IMR-90 (cell line): ENCODE measurements at regions not wholly inside any gene's neighbourhood (a gene's known extent, or its start where the extent isn't known, plus 50 kb on each side); places are given as distances from the start of the nearest gene placed in this dataset.
A peak's percentile ranks its signal among the peaks of the same experiment; 100 is the strongest.

Source experiments
- ATAC-seq: fragments of 200-7000 bp; cut with Tn5 transposase; 2 replicates; pipeline ENCODE4 v1.9.1; 2020; ENCODE audit warnings: low read depth, mild to moderate bottlenecking, moderate library complexity
- BruUV-seq: library from RNA; stranded (reverse); fragments of 400-500 nt; replicated peaks from 2 replicates; lab custom pipeline; 2021; lab: Mats Ljungman, UMichigan
- CTCF ChIA-PET: fragments of 300-600 bp; formaldehyde crosslinking; extraction: SDS; loops from one replicate; lab custom pipeline; 2021; ENCODE audit warnings: antibody characterized with exemption; lab: Yijun Ruan, JAX
- POLR2A ChIA-PET: fragments of 300-600 bp; sonication (Branson Sonifier 250); formaldehyde crosslinking; loops from one replicate; lab custom pipeline; 2022; ENCODE audit warnings: antibody characterized with exemption; ENCODE audit not compliant: unreplicated experiment; lab: Charles Lee
- DNase-seq: peaks from one replicate; pipeline ENCODE4 v3.0.0; 2013
- H2AFZ ChIP-seq: replicated peaks from 2 replicates; pipeline ENCODE3; 2013; ENCODE audit warnings: low read length, mild to moderate bottlenecking; ENCODE audit not compliant: poor library complexity
- H2AK5ac ChIP-seq: 2 replicates; pipeline ENCODE4 v1.6.1; 2013; ENCODE audit warnings: low read depth, low read length, inconsistent platforms
- H2AK9ac ChIP-seq: replicated peaks from 2 replicates; pipeline ENCODE3; 2013; ENCODE audit warnings: mild to moderate bottlenecking, low read depth, low read length, moderate library complexity; ENCODE audit not compliant: poor library complexity
- H2BK120ac ChIP-seq: 2 replicates; pipeline ENCODE4 v1.6.1; 2013; ENCODE audit warnings: low read depth, low read length, inconsistent platforms
- H2BK15ac ChIP-seq: 3 replicates; pipeline ENCODE4 v1.6.1; 2013; ENCODE audit warnings: low read depth, low read length, inconsistent platforms
- H2BK20ac ChIP-seq: 2 replicates; pipeline ENCODE4 v1.6.1; 2013; ENCODE audit warnings: low read depth, mild to moderate bottlenecking, inconsistent platforms, low read length, moderate library complexity
- H2BK5ac ChIP-seq: 2 replicates; pipeline ENCODE4 v1.6.1; 2013; ENCODE audit warnings: mild to moderate bottlenecking, low read depth, low read length, inconsistent platforms; ENCODE audit not compliant: poor library complexity, severe bottlenecking
- H3K14ac ChIP-seq: replicated peaks from 2 replicates; pipeline ENCODE4 v1.6.1; 2013; ENCODE audit warnings: low read depth, low read length, inconsistent platforms
- H3K18ac ChIP-seq: 2 replicates; pipeline ENCODE4 v1.6.1; 2013; ENCODE audit warnings: low read depth, low read length, control low read depth
- H3K23ac ChIP-seq: 2 replicates; pipeline ENCODE4 v1.6.1; 2013; ENCODE audit warnings: low read depth, low read length, inconsistent platforms
- H3K27ac ChIP-seq: 2 replicates; pipeline ENCODE4 v1.5.1; 2013; ENCODE audit warnings: mild to moderate bottlenecking, control low read depth, low read length; ENCODE audit not compliant: insufficient read depth
- H3K27me3 ChIP-seq: 2 replicates; pipeline ENCODE4 v1.6.1; 2013; ENCODE audit warnings: low read length; ENCODE audit not compliant: control insufficient read depth, insufficient read depth
- H3K36me3 ChIP-seq: 2 replicates; pipeline ENCODE4 v1.6.1; 2013; ENCODE audit warnings: low read length, mixed read lengths; ENCODE audit not compliant: control insufficient read depth, insufficient read depth
- H3K4ac ChIP-seq: 2 replicates; pipeline ENCODE4 v1.6.1; 2013; ENCODE audit warnings: low read depth, low read length, inconsistent platforms
- H3K4me1 ChIP-seq: 2 replicates; pipeline ENCODE4 v1.6.1; 2013; ENCODE audit warnings: low read length, mixed read lengths; ENCODE audit not compliant: control insufficient read depth, insufficient read depth
- H3K4me2 ChIP-seq: 2 replicates; pipeline ENCODE4 v1.6.1; 2013; ENCODE audit warnings: low read depth, mild to moderate bottlenecking, control low read depth, low read length, moderate library complexity
- H3K4me3 ChIP-seq: 2 replicates; pipeline ENCODE4 v1.5.1; 2013; ENCODE audit warnings: low read depth, mild to moderate bottlenecking, control low read depth, low read length, moderate library complexity; ENCODE audit not compliant: insufficient read depth
- H3K56ac ChIP-seq: 2 replicates; pipeline ENCODE4 v1.6.1; 2013; ENCODE audit warnings: low read length, inconsistent platforms; ENCODE audit not compliant: insufficient read depth; ENCODE audit errors: extremely low read depth
- H3K79me1 ChIP-seq, 2 experiments: 2 replicates each; pipeline ENCODE4 v1.6.1; 2013; ENCODE audit warnings: low read length in 2 of 2, inconsistent platforms in 1 of 2, low read depth in 1 of 2
- H3K9ac ChIP-seq: 2 replicates; pipeline ENCODE4 v1.6.1; 2013; ENCODE audit warnings: low read depth, low read length, control low read depth
- H3K9me1 ChIP-seq: 2 replicates; pipeline ENCODE4 v1.6.1; 2013; ENCODE audit warnings: low read length, inconsistent platforms; ENCODE audit not compliant: insufficient read depth
- H3K9me3 ChIP-seq: 2 replicates; pipeline ENCODE4 v1.6.1; 2013; ENCODE audit warnings: low read length; ENCODE audit not compliant: control insufficient read depth, insufficient read depth
- H4K20me1 ChIP-seq: 2 replicates; pipeline ENCODE4 v1.6.1; 2013; ENCODE audit warnings: low read length, inconsistent platforms; ENCODE audit not compliant: insufficient read depth
- H4K5ac ChIP-seq: 2 replicates; pipeline ENCODE4 v1.6.1; 2013; ENCODE audit warnings: mild to moderate bottlenecking, low read depth, low read length, control low read depth
- H4K8ac ChIP-seq, 2 experiments: 2 replicates each; pipeline ENCODE4 v1.6.1; 2013; ENCODE audit warnings: low read depth in 2 of 2, low read length in 2 of 2, control low read depth in 1 of 2, inconsistent platforms in 1 of 2
- H4K91ac ChIP-seq: 2 replicates; pipeline ENCODE4 v1.6.1; 2013; ENCODE audit warnings: low read depth, low read length, inconsistent platforms; ENCODE audit not compliant: insufficient read depth
- BHLHE40 ChIP-seq: fragments of 150-350 bp; IDR thresholded peaks from 2 replicates; pipeline ENCODE4 v1.6.1; 2016; ENCODE audit warnings: mild to moderate bottlenecking, low read depth, low read length
- CEBPB ChIP-seq: IDR thresholded peaks from 2 replicates; pipeline ENCODE4 v1.6.1; 2012; ENCODE audit warnings: low read depth, low read length, improper control_type of control experiment
- CHD1 ChIP-seq: IDR thresholded peaks from 2 replicates; pipeline ENCODE4 v1.6.1; 2012; ENCODE audit warnings: low read depth, low read length, improper control_type of control experiment
- CTCF ChIP-seq: conservative IDR thresholded peaks from 2 replicates; pipeline ENCODE4 v1.5.1; 2012; ENCODE audit warnings: mild to moderate bottlenecking, low read depth, low read length, improper control_type of control experiment
- ELK1 ChIP-seq: fragments of 150-350 bp; IDR thresholded peaks from 2 replicates; pipeline ENCODE4 v1.6.1; 2016; ENCODE audit warnings: low read depth, mild to moderate bottlenecking, low read length, moderate library complexity, borderline replicate concordance
- FOS ChIP-seq: fragments of 150-350 bp; IDR thresholded peaks from 2 replicates; pipeline ENCODE4 v1.6.1; 2016; ENCODE audit warnings: low read depth, low read length
- MAFK ChIP-seq: IDR thresholded peaks from 2 replicates; pipeline ENCODE4 v1.6.1; 2012; ENCODE audit warnings: low read depth, low read length, improper control_type of control experiment
- MAZ ChIP-seq: IDR thresholded peaks from 2 replicates; pipeline ENCODE4 v1.6.1; 2012; ENCODE audit warnings: low read depth, mild to moderate bottlenecking, low read length, improper control_type of control experiment, moderate library complexity, borderline replicate concordance
- MXI1 ChIP-seq: IDR thresholded peaks from 2 replicates; pipeline ENCODE4 v1.6.1; 2012; ENCODE audit warnings: low read depth, mild to moderate bottlenecking, low read length, moderate library complexity, borderline replicate concordance
- NFE2L2 ChIP-seq: fragments of 150-350 bp; IDR thresholded peaks from 2 replicates; pipeline ENCODE4 v1.6.1; 2016; ENCODE audit warnings: low read depth, mild to moderate bottlenecking, low read length
- RAD21 ChIP-seq: IDR thresholded peaks from 2 replicates; pipeline ENCODE4 v1.6.1; 2012; ENCODE audit warnings: low read length, improper control_type of control experiment
- RCOR1 ChIP-seq: IDR thresholded peaks from 2 replicates; pipeline ENCODE4 v1.6.1; 2012; ENCODE audit warnings: mild to moderate bottlenecking, low read length, improper control_type of control experiment; ENCODE audit not compliant: insufficient replicate concordance
- RFX5 ChIP-seq: IDR thresholded peaks from 2 replicates; pipeline ENCODE4 v1.8.0; 2012; ENCODE audit warnings: low read depth, mild to moderate bottlenecking, low read length, moderate library complexity
- SMC3 ChIP-seq: fragments of 150-350 bp; IDR thresholded peaks from 2 replicates; pipeline ENCODE4 v1.6.1; 2016; ENCODE audit warnings: low read depth, mild to moderate bottlenecking, antibody characterized with exemption, low read length, moderate library complexity
- USF2 ChIP-seq: fragments of 150-350 bp; IDR thresholded peaks from 2 replicates; pipeline ENCODE4 v1.6.1; 2017; ENCODE audit warnings: mild to moderate bottlenecking, antibody characterized with exemption, low read length, low read depth
- WGBS, 2 experiments: methylation state at CpG; one replicate each; pipeline versions ENCODE4 v1.1.5 to v1.1.7; 2013; ENCODE audit warnings: missing lambda C conversion rate in 2 of 2; ENCODE audit not compliant: insufficient read length in 1 of 2; ENCODE audit errors: extremely low coverage in 2 of 2; 5-methylcytosine and 5-hydroxymethylcytosine counted together
- dilution Hi-C: fragments of 300-500 bp; cut with HindIII; formaldehyde crosslinking; loops from one replicate; pipeline ENCODE4 v1.14.3; 2018; ENCODE audit warnings: low sequenced_read_pairs; ENCODE audit not compliant: unreplicated experiment
- in situ Hi-C: fragments of 300-500 bp; cut with MboI; formaldehyde crosslinking; loops from 3 replicates; pipeline ENCODE4 v1.14.3; 2019; ENCODE audit warnings: low sequenced_read_pairs, inconsistent platforms, mixed read lengths
- intact Hi-C: fragments of 100-400 bp; cut with micrococcal nuclease; formaldehyde crosslinking; loops from 2 replicates; pipeline ENCODE4 v1.10.0; 2022

- Histone ChIP-seq H3K27me3 (peaks cover 19% of the 10 kb centered on the region), H3K4me3 (no peak overlapping the region), H3K36me3 (no peaks in the 10 kb centered on the region), H3K9ac (no peak overlapping the region), H2BK20ac (no peak overlapping the region), H2BK15ac (no peak overlapping the region), H2AK9ac (no peak overlapping the region), H2AFZ (no peak overlapping the region), H4K91ac (0 out of 2 replicates have a peak overlapping the region, but pooled peaks have one; percentile 6), H3K18ac (peak overlapping the region; percentile 46; the same call in 1 of the 2 replicates), H3K4me1 (peaks cover 5% of the 10 kb centered on the region), H4K5ac (no peak overlapping the region), H4K20me1 (no peaks in the 10 kb centered on the region), H3K79me1 (no peaks in the 10 kb centered on the region), H2BK5ac (no peak overlapping the region), H2AK5ac (no peak overlapping the region; the same call in 1 of the 2 replicates), H3K23ac (no peak overlapping the region), H2BK120ac (no peak overlapping the region), H4K8ac (no peak overlapping the region; a peak in 1 of 4 replicates), H3K9me1 (peaks cover 3% of the 10 kb centered on the region; the same call in 1 of the 2 replicates), H3K9me3 (no peaks in the 10 kb centered on the region), H3K14ac (no peak overlapping the region), H3K4ac (0 out of 2 replicates have a peak overlapping the region, but pooled peaks have one; percentile 10), H3K56ac (no peak overlapping the region), H3K27ac (no peak overlapping the region), H3K4me2 (no peak overlapping the region)
- dilution Hi-C loops (no loop called here), intact Hi-C loops (no loop called here), in situ Hi-C loops (no loop called here)
- TF ChIP-seq MAFK, result no peak
- no peak for TF ChIP-seq RFX5
- no peak for TF ChIP-seq FOS
- TF ChIP-seq CHD1, result no peak
- no peak for TF ChIP-seq CEBPB
- no peak for TF ChIP-seq NFE2L2
- TF ChIP-seq MXI1, result no peak
- TF ChIP-seq CTCF, result no peak
- TF ChIP-seq SMC3, result no peak
- no peak for TF ChIP-seq RAD21
- no peak for TF ChIP-seq BHLHE40
- TF ChIP-seq MAZ, result no peak
- TF ChIP-seq ELK1, result no peak
- no peak for TF ChIP-seq RCOR1
- no peak for TF ChIP-seq USF2
- BruUV-seq, result no TSS peak
- ATAC-seq (no peak), DNase-seq (no peak)
- WGBS, 2 experiments, result no CpG with 5 or more reads among the region's 7 CpGs
- CTCF ChIA-PET, result interaction anchor here (1.0 kb wide), 1 partner anchor 47 kb away, joined by 3 read pairs; no protein-coding TSS in a partner anchor
- POLR2A ChIA-PET, result no interaction called here
Measured at GRCh38 chr6:4280031-4280430, 144.7 kb upstream of the ECI2 start.
